ENCODE measurements at regions not wholly inside any gene's neighbourhood (a gene's known extent, or its start where the extent isn't known, plus 50 kb on each side); places are given as distances from the start of the nearest gene placed in this dataset.

GRCh38 chr10:28393956-28394568, 91.2 kb upstream of the MPP7 start (continued):
- TF ChIP-seq SMC3 (conservative IDR thresholded peaks at IDR 0.05; ENCODE audit: insufficient read depth, low read depth, low read length): peak; percentile 49; the same call in 1 of the 2 replicates
- no peak for TF ChIP-seq TAF1 (IDR thresholded peaks at IDR 0.05; ENCODE audit: control insufficient read depth, extremely low read depth, insufficient read depth, low read length, severe bottlenecking)
- TF ChIP-seq SPI1 (IDR thresholded peaks at IDR 0.05; ENCODE audit: borderline replicate concordance, low read depth, low read length): peak; percentile 31; the same call in 1 of the 2 replicates
- no peak for TF ChIP-seq MCM3 (IDR thresholded peaks at IDR 0.05)
- TF ChIP-seq CBFA2T3 (IDR thresholded peaks at IDR 0.05): 0 out of 2 replicates have a peak, but pooled peaks have one; percentile 11

GRCh38 chr10:28396331-28396730, 93.5 kb upstream of the MPP7 start:
- Histone ChIP-seq H3K27me3 (ENCODE audit: control insufficient read depth in 2 of 2, insufficient read depth in 2 of 2, low read length in 2 of 2) (peaks cover 5 to 15% of the 10 kb centered on the region in 2 experiments; a peak in 4 of 5 replicates), H4K20me1 (replicated peaks; ENCODE audit: control insufficient read depth, insufficient read depth, low read length) (no peaks in the 10 kb centered on the region; the same call in 1 of the 2 replicates), H3K27ac (ENCODE audit: extremely low read depth, low read depth, low read length) (no peak overlapping the region), H3K9me3 (replicated peaks; ENCODE audit: control insufficient read depth, insufficient read depth, low read depth, low read length) (no peaks in the 10 kb centered on the region), H2AFZ (ENCODE audit: low read depth, low read length) (no peak overlapping the region), H3K79me2 (ENCODE audit: control insufficient read depth, insufficient read depth, low read length) (no peaks in the 10 kb centered on the region), H3K9me1 (ENCODE audit: control insufficient read depth, insufficient read depth, low read length) (no peaks in the 10 kb centered on the region), H3K4me2 (ENCODE audit: insufficient read depth, low read length) (no peak overlapping the region), H3K4me3 (no peak overlapping the region), H3K36me3 (ENCODE audit: control insufficient read depth, insufficient read depth, low read length) (no peaks in the 10 kb centered on the region), H3K9ac (ENCODE audit: insufficient read depth in 1 of 2, low read depth in 2 of 2, low read length in 2 of 2) (no peak overlapping the region), H3K4me1 (replicated peaks in 1 of 2; ENCODE audit: control insufficient read depth in 2 of 2, insufficient read depth in 2 of 2, low read length in 2 of 2) (no peaks in the 10 kb centered on the region)
- WGBS (ENCODE audit: insufficient coverage, low coverage, missing lambda C conversion rate): 2% methylated on average over 4 of the region's 4 CpGs
- ChIA-PET POLR2A (no interaction called here), CTCF (ENCODE audit: low intra/inter-chr PET ratio) (no interaction called here)
- FAIRE-seq (no peak), ATAC-seq (no peak), DNase-seq (ENCODE audit: extremely low read depth in 1 of 4, low spot score in 3 of 4) (no peak)
- TF ChIP-seq ZFP91 (CRISPR knock-in tag; IDR thresholded peaks at IDR 0.05): no peak
- no peak for TF ChIP-seq TFE3 (CRISPR knock-in tag; IDR thresholded peaks at IDR 0.05)
- no TSS peak for BruUV-seq (replicated peaks)
- in situ Hi-C loops (cut with MboI) (loop anchor here (25.0 kb wide), 1 partner anchor 659 kb away; the partner anchor contains the start of gene MKX), intact Hi-C loops (cut with micrococcal nuclease) (no loop called here)
